CD4-positive, alpha-beta T cell treated with Interleukin-15 for 4 hours (primary cell): ENCODE measurements at regions not wholly inside any gene's neighbourhood (a gene's known extent, or its start where the extent isn't known, plus 50 kb on each side); places are given as distances from the start of the nearest gene placed in this dataset.
"Not testable (repeated sequence)": the region's sequence is repeated elsewhere in the genome, so short reads cannot be mapped to it uniquely, and the experiment has no call there.

ENCODE experiments used
- DNase-seq: peaks from one replicate; pipeline ENCODE4 v3.0.0-alpha.2; 2020; ENCODE audit warnings: low spot score

DNA sequence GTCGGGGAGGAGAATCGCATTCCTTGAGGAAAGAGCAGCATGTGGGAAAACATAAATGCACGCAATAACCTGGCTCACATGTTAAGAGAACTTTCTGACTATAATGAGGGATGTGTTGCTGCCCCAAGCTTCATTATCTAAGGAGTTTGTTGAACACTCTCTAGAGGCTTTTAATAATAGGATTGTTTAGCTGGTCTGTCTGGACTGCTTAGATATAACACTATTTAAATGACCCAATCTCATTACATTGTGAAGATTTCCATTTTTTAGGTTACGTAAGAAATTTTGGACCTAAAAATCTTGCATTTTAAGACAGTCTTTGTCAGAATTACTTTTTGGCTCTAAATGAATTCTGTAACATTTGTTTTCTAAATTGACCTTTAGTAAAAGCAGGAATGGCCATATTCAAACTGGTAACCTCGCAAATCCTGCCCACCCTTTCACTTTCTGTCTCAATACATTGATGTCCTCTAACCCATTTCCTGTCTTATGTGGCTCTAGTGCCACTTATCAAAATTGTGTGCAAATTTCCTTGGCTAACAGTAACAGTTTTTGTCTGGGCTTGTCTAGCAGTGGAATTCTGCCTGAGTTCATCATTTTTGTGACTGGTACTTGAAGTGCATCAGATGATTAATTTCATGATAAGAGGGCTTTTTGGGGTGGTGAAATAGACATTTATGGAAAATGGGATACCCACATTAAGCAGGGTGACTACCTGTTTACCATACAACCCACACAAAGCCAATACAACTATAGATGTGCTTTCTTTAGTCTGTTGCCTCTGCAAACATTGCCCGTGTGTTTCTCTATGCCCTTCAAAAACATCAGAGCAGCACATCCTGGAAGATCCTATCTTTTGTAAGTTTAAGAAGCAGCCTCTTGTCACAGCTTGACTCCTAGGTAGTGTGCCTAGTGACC lies 61.6 kb upstream of the IKBKE start:
- DNase-seq, result not testable (repeated sequence)

DNA sequence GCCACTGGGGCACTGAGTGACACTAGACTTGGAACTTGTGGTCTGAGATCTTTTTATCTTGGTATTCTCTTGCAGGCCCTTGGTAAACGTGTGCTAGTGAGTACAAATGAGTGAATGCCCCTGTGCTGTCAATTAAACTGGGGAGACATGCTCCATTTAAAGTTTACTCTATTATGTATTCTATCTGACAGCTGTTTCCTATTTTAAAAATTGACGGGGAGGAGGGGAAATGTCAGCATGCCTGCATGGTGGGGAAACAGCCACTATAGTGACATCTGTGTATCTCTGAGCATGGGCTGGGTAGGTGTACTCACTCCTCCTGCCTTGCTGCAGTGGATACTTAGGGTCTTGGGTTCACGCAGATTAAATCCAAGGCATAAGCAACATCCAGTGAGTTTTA lies 59.0 kb upstream of the IKBKE start:
- no peak for DNase-seq

DNA sequence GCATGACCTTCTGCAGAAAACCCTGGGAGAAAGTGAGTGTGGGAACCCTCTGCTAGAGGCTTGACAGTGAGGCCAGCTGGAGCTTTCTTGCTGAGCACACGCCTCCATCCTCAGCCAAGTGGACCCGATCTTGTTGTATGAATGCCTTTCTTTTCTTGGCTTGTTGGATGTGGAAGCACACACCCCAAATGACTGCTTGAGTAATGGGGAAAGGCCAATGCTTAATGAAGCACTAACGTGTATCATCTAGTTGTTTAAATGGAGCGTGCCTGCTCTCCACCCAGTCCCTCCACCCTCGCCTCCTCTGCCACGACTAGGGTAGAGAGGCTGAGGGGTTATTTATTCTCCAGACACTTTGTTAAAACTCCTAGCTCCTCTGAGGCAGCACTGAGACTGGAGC lies 54.3 kb upstream of the IKBKE start:
- DNase-seq, result no peak

DNA sequence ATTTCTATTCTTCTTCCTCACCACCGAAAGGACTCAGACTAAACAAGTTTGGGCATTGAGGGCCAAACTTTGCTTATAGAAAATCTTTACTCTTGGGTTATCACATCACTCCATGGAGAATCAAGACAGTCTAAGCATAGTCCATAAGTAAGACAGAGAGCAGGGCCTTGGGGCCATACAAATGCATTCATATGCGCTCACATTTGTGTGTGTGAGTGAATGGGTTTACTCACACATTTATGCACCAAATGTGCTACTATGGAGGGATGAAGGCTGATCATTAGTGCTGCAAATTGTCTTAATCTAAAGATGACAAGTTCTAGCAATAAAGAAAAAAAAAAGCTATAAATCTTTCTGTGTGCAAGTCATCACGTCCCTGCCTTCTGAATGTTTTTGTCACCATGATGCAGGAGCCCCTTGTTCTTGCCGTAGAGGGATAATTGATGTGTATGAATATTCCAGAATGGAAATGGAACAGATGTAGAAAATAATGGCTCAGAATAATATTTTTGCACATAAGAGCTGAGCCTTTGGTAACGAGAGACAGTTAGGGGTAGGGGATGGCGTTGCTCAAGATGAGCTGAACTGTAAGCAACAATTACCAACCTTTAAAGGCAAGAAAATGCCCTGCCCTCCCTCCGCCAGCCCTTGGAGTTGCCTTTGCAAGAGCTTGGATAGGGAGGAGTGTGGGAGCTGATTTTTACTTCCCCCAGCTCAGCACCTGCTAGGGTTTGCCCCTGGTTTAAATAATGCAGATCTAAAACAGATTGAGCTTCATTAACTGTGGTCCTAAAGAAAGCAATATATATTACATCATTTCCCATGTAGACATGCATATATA lies 52.3 kb upstream of the IKBKE start:
- DNase-seq, result no peak

DNA sequence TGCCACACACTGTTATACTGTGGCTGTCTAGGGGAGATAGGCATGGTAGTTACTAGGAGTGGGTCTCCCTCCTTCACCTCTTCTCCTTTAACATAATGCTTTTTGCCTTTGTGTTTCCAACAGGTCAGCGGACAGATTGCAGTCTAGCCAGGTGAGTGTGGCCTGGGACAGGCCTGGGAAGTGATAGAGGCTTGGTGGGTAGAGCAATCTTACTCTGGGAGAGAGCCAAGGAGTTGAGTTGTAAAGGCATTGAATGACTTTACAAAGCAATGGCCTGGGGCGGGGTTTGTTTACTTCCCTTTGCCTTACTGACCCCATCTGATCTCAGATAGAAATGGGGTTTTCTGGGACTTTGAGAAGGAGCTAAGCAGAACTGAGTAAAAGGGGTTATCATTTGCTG lies 51.0 kb upstream of the IKBKE start:
- no peak for DNase-seq

DNA sequence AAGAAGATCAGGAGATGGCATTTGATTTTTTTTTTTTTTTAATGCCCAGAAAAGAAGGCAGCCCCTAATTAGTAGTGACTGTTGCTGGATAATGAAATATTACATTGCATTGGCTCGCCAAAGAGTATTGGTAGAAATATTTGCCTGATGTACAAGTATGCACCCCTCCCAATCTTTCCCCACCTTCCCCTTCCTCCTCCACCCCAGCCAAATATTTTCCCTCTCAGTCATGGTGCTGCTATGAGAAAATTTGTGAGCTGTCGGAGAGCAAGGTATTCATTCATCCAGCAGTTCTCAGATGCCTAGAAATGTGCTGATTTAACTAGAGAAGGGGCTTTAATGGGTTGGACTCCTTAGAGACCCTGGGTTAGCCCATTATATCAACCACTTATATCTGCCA lies 50.5 kb upstream of the IKBKE start:
- no peak for DNase-seq

DNA sequence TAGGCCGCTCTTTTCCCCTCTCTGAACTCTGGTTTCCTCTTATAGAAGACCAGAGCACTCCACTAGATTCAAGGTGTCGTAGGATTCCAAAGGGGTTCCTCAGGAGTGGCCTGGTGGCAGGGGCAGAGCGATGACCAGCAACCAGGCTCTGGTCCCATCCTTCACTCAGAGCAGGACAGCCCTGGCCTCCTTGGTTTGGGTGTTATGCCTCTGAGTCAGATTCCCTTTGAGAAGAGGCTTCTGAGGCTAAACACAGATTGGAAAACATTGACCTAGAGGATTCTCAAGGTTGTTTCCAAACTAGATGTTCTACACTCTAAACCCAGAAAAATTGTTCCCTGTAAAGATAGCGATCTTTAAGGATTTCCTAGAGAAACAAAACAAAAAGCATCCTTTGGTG lies 49.8 kb upstream of the IKBKE start:
- DNase-seq, result no peak
